Nephron progenitor cell (in vitro differentiated cells): ENCODE measurements at regions not wholly inside any gene's neighbourhood (a gene's known extent, or its start where the extent isn't known, plus 50 kb on each side); places are given as distances from the start of the nearest gene placed in this dataset.

Source experiments
- DNase-seq: peaks from one replicate; pipeline ENCODE4 v3.0.0; 2021
- H3K27ac Mint-ChIP-seq: 2 replicates; pipeline ENCODE4 v1.8.0; 2021; ENCODE audit warnings: mild to moderate bottlenecking, moderate library complexity, mixed read lengths
- H3K27me3 Mint-ChIP-seq: 2 replicates; pipeline ENCODE4 v1.8.0; 2021; ENCODE audit warnings: mild to moderate bottlenecking, low read depth, mixed read lengths; ENCODE audit not compliant: poor library complexity
- H3K36me3 Mint-ChIP-seq: 2 replicates; pipeline ENCODE4 v1.8.0; 2021; ENCODE audit warnings: low read depth, mixed read lengths
- H3K4me1 Mint-ChIP-seq: 2 replicates; pipeline ENCODE4 v1.8.0; 2021; ENCODE audit warnings: mixed read lengths
- H3K4me3 Mint-ChIP-seq: 2 replicates; pipeline ENCODE4 v1.8.0; 2021; ENCODE audit warnings: mild to moderate bottlenecking, moderate library complexity, mixed read lengths
- H3K9me3 Mint-ChIP-seq: 2 replicates; pipeline ENCODE4 v1.8.0; 2021; ENCODE audit warnings: mild to moderate bottlenecking, moderate library complexity, mixed read lengths
- TF ChIP-seq, protein P1 (sequence below): fragments of 200-600 bp; sonication (generic); IDR thresholded peaks from 2 replicates; pipeline ENCODE4 v1.5.0; 2021; ENCODE audit warnings: antibody characterized with exemption

DNA sequence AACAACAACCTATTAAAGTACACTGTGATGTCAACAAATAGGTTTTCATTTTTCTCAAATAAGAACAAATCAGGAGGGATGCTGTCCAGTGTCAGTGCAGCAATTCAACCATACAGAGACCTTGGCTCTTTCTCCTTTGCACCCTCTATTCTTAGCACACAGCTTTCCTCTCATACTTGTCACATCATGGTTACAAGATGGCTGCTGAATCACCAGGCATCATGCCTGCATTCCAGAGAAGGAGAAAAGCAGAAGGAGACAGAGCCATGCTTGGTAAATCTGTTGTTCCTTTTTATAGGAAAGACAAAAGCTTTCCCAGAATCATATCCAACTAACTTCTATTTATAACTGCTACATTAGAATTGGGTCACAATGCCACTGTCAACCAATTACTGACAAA, 124.7 kb upstream of the VLDLR start:
- TF ChIP-seq, protein P1, sequence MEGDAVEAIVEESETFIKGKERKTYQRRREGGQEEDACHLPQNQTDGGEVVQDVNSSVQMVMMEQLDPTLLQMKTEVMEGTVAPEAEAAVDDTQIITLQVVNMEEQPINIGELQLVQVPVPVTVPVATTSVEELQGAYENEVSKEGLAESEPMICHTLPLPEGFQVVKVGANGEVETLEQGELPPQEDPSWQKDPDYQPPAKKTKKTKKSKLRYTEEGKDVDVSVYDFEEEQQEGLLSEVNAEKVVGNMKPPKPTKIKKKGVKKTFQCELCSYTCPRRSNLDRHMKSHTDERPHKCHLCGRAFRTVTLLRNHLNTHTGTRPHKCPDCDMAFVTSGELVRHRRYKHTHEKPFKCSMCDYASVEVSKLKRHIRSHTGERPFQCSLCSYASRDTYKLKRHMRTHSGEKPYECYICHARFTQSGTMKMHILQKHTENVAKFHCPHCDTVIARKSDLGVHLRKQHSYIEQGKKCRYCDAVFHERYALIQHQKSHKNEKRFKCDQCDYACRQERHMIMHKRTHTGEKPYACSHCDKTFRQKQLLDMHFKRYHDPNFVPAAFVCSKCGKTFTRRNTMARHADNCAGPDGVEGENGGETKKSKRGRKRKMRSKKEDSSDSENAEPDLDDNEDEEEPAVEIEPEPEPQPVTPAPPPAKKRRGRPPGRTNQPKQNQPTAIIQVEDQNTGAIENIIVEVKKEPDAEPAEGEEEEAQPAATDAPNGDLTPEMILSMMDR, result no peak
- Mint-ChIP-seq H3K27ac (no peak overlapping the region), H3K27me3 (no peaks in the 10 kb centered on the region), H3K36me3 (no peaks in the 10 kb centered on the region), H3K9me3 (no peaks in the 10 kb centered on the region), H3K4me1 (peaks cover 6% of the 10 kb centered on the region), H3K4me3 (no peak overlapping the region)
- DNase-seq, result no peak

- Mint-ChIP-seq H3K36me3 (no peaks in the 10 kb centered on the region), H3K9me3 (no peaks in the 10 kb centered on the region), H3K4me3 (no peak overlapping the region), H3K4me1 (peaks cover 6% of the 10 kb centered on the region), H3K27ac (no peak overlapping the region), H3K27me3 (no peaks in the 10 kb centered on the region)
- no peak for DNase-seq
- TF ChIP-seq, protein P1, result no peak
Measured at GRCh38 chr9:2497666-2498400, 123.8 kb upstream of the VLDLR start.

GRCh38 chr9:2502210-2502609, 119.4 kb upstream of the VLDLR start:
- Mint-ChIP-seq H3K27me3 (no peaks in the 10 kb centered on the region), H3K4me1 (peaks cover 4% of the 10 kb centered on the region), H3K4me3 (no peak overlapping the region), H3K27ac (no peak overlapping the region), H3K9me3 (no peaks in the 10 kb centered on the region), H3K36me3 (no peaks in the 10 kb centered on the region)
- no peak for DNase-seq
- TF ChIP-seq, protein P1, result no peak

DNA sequence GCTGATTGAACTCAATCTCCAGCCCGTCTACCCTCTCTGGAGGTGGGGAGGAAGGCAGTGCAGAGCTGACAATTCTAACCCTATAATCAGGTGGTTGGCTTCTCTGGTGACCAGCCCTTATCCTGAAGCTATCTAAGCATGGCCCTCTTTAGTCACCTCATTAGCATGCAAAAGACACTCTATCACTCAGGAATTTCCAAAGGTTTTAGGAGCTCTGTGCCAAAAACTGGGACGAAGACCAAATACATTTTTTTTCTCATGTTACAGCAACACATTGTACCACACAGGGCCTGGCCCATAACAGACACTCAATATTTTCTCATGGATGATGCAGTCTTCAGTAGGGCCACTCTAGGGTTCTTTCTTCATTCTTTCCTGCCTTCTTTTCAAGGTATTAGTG, 118.8 kb upstream of the VLDLR start:
- no peak overlapping the region for H3K27ac Mint-ChIP-seq
- H3K27me3 Mint-ChIP-seq, result no peaks in the 10 kb centered on the region
- no peaks in the 10 kb centered on the region for H3K9me3 Mint-ChIP-seq
- no peaks in the 10 kb centered on the region for H3K36me3 Mint-ChIP-seq
- no peak for DNase-seq
- H3K4me1 Mint-ChIP-seq, result peaks cover 4% of the 10 kb centered on the region
- no peak overlapping the region for H3K4me3 Mint-ChIP-seq
- TF ChIP-seq, protein P1, result no peak

GRCh38 chr9:2506321-2506720, 115.3 kb upstream of the VLDLR start:
- Mint-ChIP-seq H3K4me3 (no peak overlapping the region), H3K36me3 (no peaks in the 10 kb centered on the region), H3K27me3 (no peaks in the 10 kb centered on the region), H3K27ac (peak overlapping the region; percentile 29), H3K9me3 (peaks cover 5% of the 10 kb centered on the region), H3K4me1 (peaks cover 4% of the 10 kb centered on the region)
- DNase-seq, result no peak
- TF ChIP-seq, protein P1, result no peak

DNA sequence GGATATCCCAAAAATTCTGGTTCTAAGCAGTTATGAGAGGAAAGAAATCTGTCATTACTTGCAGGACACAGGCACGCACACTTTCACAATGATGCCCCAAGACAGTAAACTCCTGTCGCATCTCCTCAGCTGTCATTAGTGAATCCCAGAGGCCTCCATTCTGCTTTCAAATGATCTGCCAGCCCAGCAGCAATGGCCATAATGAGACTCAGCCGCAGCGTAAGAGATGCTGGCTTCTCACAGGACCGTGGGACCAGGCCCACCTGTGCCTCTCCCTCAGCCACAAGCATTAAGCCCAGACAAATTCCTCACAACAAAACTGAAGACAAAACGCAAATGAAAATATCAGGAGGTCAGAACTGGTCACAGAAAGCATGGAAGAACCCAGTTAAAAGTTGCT, 98.0 kb upstream of the VLDLR start:
- no peaks in the 10 kb centered on the region for H3K4me1 Mint-ChIP-seq
- DNase-seq, result no peak
- peaks cover 22% of the 10 kb centered on the region for H3K9me3 Mint-ChIP-seq
- H3K36me3 Mint-ChIP-seq, result peaks cover 32% of the 10 kb centered on the region
- H3K27me3 Mint-ChIP-seq, result peaks cover 2% of the 10 kb centered on the region
- no peak overlapping the region for H3K27ac Mint-ChIP-seq
- TF ChIP-seq, protein P1, result no peak
- H3K4me3 Mint-ChIP-seq, result no peak overlapping the region
